Lower leg skin (tissue), 4 donors: ENCODE measurements at regions not wholly inside any gene's neighbourhood (a gene's known extent, or its start where the extent isn't known, plus 50 kb on each side); places are given as distances from the start of the nearest gene placed in this dataset.

ENCODE experiments used
- DNase-seq, 2 donors: peaks; one replicate each; pipeline ENCODE4 v3.0.0-alpha.2; 2019; ENCODE audit warnings: low spot score in 2 of 2
- H3K4me3 ChIP-seq: fragments of 200-600 bp; sonication (generic); 2 replicates; pipeline ENCODE4 v1.5.1; 2017; ENCODE audit warnings: mild to moderate bottlenecking, low read depth; ENCODE audit not compliant: poor library complexity, severe bottlenecking
- CTCF ChIP-seq, 3 donors: fragments of 450-650 bp; IDR thresholded peaks; one replicate each; pipeline ENCODE4 v1.5.1; 2016; ENCODE audit warnings: antibody characterized with exemption in 3 of 3, mild to moderate bottlenecking in 3 of 3, moderate library complexity in 2 of 3
- POLR2A ChIP-seq, 2 donors: fragments of 450-650 bp; IDR thresholded peaks; one replicate each; pipeline ENCODE4 v1.6.1; 2016 to 2017; ENCODE audit warnings: antibody characterized with exemption in 2 of 2, mild to moderate bottlenecking in 1 of 2, moderate library complexity in 1 of 2
- WGBS, 2 donors: methylation state at CpG; one replicate each; pipeline ENCODE4 v1.1.5; 2018; 5-methylcytosine and 5-hydroxymethylcytosine counted together
- intact Hi-C: fragments of 100-400 bp; cut with DNase I; formaldehyde crosslinking; loops from one replicate; pipeline ENCODE4 v1.15.0; 2023; ENCODE audit warnings: low total_unique reads

DNA sequence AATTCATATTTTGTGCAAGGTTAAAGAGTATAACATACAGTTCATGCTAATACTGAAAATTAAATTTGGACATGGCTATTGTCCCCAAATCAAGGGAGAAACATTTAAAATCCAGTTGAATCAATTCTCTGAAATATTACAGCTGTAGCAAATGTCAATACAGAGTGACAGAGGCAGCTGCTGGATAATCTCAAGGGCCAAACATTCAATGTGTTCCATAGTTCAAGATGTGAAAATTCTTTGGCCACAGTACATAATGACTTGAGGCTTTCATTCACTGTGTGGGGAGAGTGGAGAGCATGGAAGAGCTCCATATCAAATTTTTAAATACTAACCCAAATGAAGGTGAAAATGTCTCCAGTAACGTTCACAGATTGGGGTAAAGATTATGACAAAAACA is 1192.8 kb upstream of the CADM2 start:
- TF ChIP-seq POLR2A (IDR thresholded peaks at IDR 0.05): no peak
- TF ChIP-seq CTCF (IDR thresholded peaks at IDR 0.05): no peak
- WGBS, 2 donors: 55 to 75% methylated on average over 1 of the region's 1 CpG
- H3K4me3 ChIP-seq: no peak overlapping the region
- intact Hi-C loops: no loop called here
- no peak for DNase-seq

DNA sequence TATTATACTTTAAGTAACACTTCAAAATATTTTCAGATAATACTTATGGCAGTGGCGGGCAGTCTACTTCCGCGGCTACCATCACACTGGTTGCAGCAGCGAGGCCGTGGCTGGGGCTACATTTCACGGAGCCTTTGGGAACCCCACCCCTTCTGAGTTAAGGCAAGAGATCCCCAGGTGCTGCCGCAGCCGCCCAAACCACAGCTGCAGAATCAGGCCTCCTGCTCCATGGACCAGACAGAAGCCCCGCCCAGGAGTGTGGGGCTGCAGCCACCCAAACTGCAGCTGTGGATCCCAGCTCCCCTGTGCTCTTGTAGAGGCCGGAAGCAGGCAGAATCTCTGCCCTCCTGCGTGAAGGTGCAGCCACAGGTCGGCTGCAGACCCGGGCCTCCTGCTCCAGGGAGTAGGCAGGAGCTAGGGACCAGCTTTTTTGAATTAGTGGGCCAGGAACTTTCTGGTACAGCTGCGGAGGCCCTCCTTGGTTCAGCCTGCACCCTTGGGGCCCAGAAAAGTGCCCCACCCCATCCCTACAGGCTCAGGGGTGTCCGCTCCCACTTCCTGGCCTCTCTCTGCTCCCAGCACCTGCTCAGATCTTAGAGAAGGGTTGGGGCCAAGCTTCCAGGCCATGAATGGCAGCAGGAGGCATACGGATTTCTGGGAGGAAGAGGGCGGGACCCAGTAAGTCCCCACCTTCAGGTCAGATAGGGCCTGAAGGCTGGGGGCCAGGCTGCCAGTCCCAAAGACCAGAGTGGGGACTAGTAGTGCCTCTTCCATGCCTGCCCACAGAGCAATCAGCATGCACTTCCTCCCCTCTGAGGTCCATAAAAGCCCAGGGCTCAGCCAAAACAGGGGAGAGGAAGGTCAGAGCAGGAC is 1188.8 kb upstream of the CADM2 start:
- no peak for TF ChIP-seq CTCF (IDR thresholded peaks at IDR 0.05)
- TF ChIP-seq POLR2A (IDR thresholded peaks at IDR 0.05): no peak
- 90 to 91% methylated on average over 16 to 17 of the region's 17 CpGs for WGBS, 2 donors
- no peak overlapping the region for H3K4me3 ChIP-seq
- intact Hi-C loops: no loop called here
- DNase-seq: no peak

GRCh38 chr3:83770664-83771402 is 1188.0 kb upstream of the CADM2 start:
- H3K4me3 ChIP-seq: no peak overlapping the region
- no peak for TF ChIP-seq POLR2A (IDR thresholded peaks at IDR 0.05)
- no peak for TF ChIP-seq CTCF (IDR thresholded peaks at IDR 0.05)
- no peak for DNase-seq
- intact Hi-C loops: no loop called here
- 91 to 98% methylated on average over 7 of the region's 7 CpGs for WGBS, 2 donors

- intact Hi-C loops: no loop called here
- 90 to 92% methylated on average over 2 of the region's 2 CpGs for WGBS, 2 donors
- H3K4me3 ChIP-seq: no peak overlapping the region
- DNase-seq: no peak
- TF ChIP-seq CTCF (IDR thresholded peaks at IDR 0.05) (no peak), POLR2A (IDR thresholded peaks at IDR 0.05) (no peak)
Measured at GRCh38 chr3:83802801-83803200, 1156.0 kb upstream of the CADM2 start.

DNA sequence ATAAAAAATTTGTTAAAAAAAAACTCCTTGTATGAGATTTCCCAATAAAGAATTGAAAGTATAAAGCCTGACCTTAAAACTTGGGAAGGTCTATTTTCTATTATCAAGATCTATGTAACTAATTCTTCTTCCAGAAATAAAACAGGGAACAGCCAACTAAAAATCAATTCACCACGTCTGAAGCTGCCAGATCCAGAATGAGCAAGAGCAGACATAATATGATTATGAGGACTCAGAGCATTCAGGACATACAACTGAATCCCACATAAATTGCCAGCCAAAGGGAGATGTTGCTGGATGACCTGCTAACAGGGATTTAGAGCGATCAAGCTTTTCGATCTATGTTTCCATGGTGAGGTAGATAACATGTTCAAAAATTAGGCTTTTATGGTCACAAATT is 1151.3 kb upstream of the CADM2 start:
- H3K4me3 ChIP-seq: no peak overlapping the region
- no peak for DNase-seq
- 69 to 76% methylated on average over 3 of the region's 3 CpGs for WGBS, 2 donors
- intact Hi-C loops: no loop called here
- TF ChIP-seq CTCF (IDR thresholded peaks at IDR 0.05) (no peak), POLR2A (IDR thresholded peaks at IDR 0.05) (no peak)
